Loucy (cell line): ENCODE measurements at regions not wholly inside any gene's neighbourhood (a gene's known extent, or its start where the extent isn't known, plus 50 kb on each side); places are given as distances from the start of the nearest gene placed in this dataset.

Source experiments
- H2AFZ ChIP-seq: fragments of 200-600 bp; sonication (generic); 2 replicates; pipeline ENCODE4 v1.6.0; 2016; ENCODE audit warnings: antibody characterized with exemption, mild to moderate bottlenecking, low read length, moderate library complexity
- H3F3A ChIP-seq: fragments of 200-600 bp; 2 replicates; pipeline ENCODE4 v1.6.0; 2016; ENCODE audit warnings: antibody characterized with exemption, low read depth, mild to moderate bottlenecking
- H3K27me3 ChIP-seq: fragments of 200-600 bp; sonication (generic); 2 replicates; pipeline ENCODE4 v1.6.1; 2014; ENCODE audit warnings: low read length, mild to moderate bottlenecking; ENCODE audit not compliant: insufficient read depth, poor library complexity, severe bottlenecking
- H3K36me3 ChIP-seq: fragments of 200-600 bp; sonication (generic); 2 replicates; pipeline ENCODE4 v1.6.1; 2016; ENCODE audit warnings: low read length; ENCODE audit not compliant: insufficient read depth
- H3K4me1 ChIP-seq: fragments of 200-600 bp; sonication (generic); 2 replicates; pipeline ENCODE4 v1.5.1; 2014; ENCODE audit warnings: low read length, mild to moderate bottlenecking; ENCODE audit not compliant: insufficient read depth, poor library complexity, severe bottlenecking
- H3K4me2 ChIP-seq: fragments of 200-600 bp; sonication (generic); 2 replicates; pipeline ENCODE4 v1.6.0; 2014; ENCODE audit warnings: antibody characterized with exemption, low read length, low read depth, mild to moderate bottlenecking; ENCODE audit not compliant: poor library complexity, severe bottlenecking
- H3K4me3 ChIP-seq: fragments of 200-600 bp; sonication (generic); 2 replicates; pipeline ENCODE4 v1.5.1; 2014; ENCODE audit warnings: low read length, mild to moderate bottlenecking, mixed read lengths; ENCODE audit not compliant: poor library complexity, severe bottlenecking
- H3K79me2 ChIP-seq: fragments of 200-600 bp; sonication (generic); 2 replicates; pipeline ENCODE4 v1.6.1; 2014; ENCODE audit warnings: low read length; ENCODE audit not compliant: insufficient read depth
- H3K9ac ChIP-seq: fragments of 200-600 bp; sonication (generic); 2 replicates; pipeline ENCODE4 v1.6.0; 2014; ENCODE audit warnings: mild to moderate bottlenecking, low read depth, low read length, moderate library complexity; ENCODE audit not compliant: poor library complexity, severe bottlenecking
- H3K9me2 ChIP-seq: fragments of 200-600 bp; sonication (generic); replicated peaks from 2 replicates; pipeline ENCODE4 v1.6.1; 2016; ENCODE audit warnings: low read depth, low read length, mixed read lengths
- H3K9me3 ChIP-seq: fragments of 200-600 bp; sonication (generic); 2 replicates; pipeline ENCODE4 v1.6.1; 2014; ENCODE audit warnings: mild to moderate bottlenecking, antibody characterized with exemption, low read length, low read depth; ENCODE audit not compliant: insufficient read depth
- H4K20me1 ChIP-seq: fragments of 200-600 bp; sonication (generic); 2 replicates; pipeline ENCODE4 v1.6.0; 2014; ENCODE audit warnings: antibody characterized with exemption, low read length, mild to moderate bottlenecking; ENCODE audit not compliant: insufficient read depth, poor library complexity, severe bottlenecking
- EZH2phosphoT487 ChIP-seq: fragments of 200-600 bp; IDR thresholded peaks from 2 replicates; pipeline ENCODE4 v1.6.1; 2018; ENCODE audit warnings: antibody characterized with exemption, mild to moderate bottlenecking, moderate library complexity, borderline replicate concordance
- TF ChIP-seq, protein P1 (sequence below): fragments of 200-600 bp; sonication (generic); conservative IDR thresholded peaks from 2 replicates; pipeline ENCODE4 v1.5.1; 2014; ENCODE audit warnings: mild to moderate bottlenecking, antibody characterized with exemption, low read length

DNA sequence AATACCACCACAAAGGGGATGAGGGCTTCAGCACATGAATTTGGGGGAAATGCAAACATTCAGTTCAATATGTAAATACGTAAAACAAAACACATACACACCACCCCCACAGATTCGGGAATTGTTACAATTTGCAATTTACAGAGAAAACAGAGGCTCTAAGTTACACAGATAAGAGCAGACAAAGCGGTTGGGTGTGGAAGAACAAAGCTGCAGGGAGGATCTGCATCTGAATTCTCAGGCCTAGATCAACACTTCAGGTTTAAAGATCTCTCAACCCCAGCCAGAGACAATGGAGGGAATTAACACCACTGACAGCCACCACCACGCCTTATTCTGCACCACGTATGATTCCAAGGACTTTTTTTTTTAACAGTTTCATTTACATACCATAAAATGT is 375.5 kb downstream of the BCL11B start:
- H3K4me2 ChIP-seq, result no peak overlapping the region
- H3K9ac ChIP-seq, result no peak overlapping the region
- H3K4me3 ChIP-seq, result no peak overlapping the region
- H3K9me3 ChIP-seq, result no peaks in the 10 kb centered on the region
- no peaks in the 10 kb centered on the region for H4K20me1 ChIP-seq
- H3K36me3 ChIP-seq, result no peaks in the 10 kb centered on the region
- H3F3A ChIP-seq, result no peaks in the 10 kb centered on the region
- no peaks in the 10 kb centered on the region for H3K9me2 ChIP-seq
- TF ChIP-seq, protein P1, sequence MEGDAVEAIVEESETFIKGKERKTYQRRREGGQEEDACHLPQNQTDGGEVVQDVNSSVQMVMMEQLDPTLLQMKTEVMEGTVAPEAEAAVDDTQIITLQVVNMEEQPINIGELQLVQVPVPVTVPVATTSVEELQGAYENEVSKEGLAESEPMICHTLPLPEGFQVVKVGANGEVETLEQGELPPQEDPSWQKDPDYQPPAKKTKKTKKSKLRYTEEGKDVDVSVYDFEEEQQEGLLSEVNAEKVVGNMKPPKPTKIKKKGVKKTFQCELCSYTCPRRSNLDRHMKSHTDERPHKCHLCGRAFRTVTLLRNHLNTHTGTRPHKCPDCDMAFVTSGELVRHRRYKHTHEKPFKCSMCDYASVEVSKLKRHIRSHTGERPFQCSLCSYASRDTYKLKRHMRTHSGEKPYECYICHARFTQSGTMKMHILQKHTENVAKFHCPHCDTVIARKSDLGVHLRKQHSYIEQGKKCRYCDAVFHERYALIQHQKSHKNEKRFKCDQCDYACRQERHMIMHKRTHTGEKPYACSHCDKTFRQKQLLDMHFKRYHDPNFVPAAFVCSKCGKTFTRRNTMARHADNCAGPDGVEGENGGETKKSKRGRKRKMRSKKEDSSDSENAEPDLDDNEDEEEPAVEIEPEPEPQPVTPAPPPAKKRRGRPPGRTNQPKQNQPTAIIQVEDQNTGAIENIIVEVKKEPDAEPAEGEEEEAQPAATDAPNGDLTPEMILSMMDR, result no peak
- no peak for TF ChIP-seq EZH2phosphoT487
- no peak overlapping the region for H2AFZ ChIP-seq
- no peaks in the 10 kb centered on the region for H3K4me1 ChIP-seq
- no peaks in the 10 kb centered on the region for H3K79me2 ChIP-seq
- H3K27me3 ChIP-seq, result no peaks in the 10 kb centered on the region

DNA sequence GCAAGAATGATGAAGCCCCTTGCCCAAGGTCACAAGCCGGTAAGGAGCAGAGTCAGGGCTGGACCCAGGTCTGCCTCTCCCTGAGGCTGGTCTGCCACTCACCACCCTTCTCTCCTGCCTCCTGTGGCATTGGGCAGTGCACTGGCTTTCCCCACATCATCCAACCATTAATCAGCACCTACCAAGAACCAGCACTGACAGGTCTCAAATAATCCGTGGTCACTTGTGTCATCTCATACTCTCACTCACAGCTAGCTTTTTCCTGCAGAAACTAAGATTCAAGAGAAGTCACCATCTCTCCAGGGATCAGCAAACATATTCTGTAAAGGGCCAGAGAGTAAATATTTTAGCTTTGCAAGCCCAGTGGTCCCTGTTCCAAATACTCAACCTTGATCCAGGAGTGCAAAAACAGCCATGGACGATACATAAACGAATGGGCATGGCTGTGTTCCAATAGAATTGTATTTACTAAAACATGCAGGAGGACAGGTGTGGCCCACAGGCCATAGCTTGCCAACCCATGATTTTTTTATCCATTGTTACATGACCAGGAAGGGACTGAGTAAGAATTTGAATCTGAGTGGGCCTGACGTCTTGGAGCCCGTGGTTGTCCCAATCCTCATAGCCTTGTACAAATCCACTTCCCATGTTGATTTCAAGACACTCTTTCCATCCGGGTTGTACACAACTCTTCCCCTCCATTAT is 374.2 kb downstream of the BCL11B start:
- H3K9me3 ChIP-seq, result no peaks in the 10 kb centered on the region
- H4K20me1 ChIP-seq, result no peaks in the 10 kb centered on the region
- TF ChIP-seq, protein P1, result no peak
- TF ChIP-seq EZH2phosphoT487, result no peak
- no peaks in the 10 kb centered on the region for H3K36me3 ChIP-seq
- H3K4me3 ChIP-seq, result no peak overlapping the region
- H2AFZ ChIP-seq, result no peak overlapping the region
- no peak overlapping the region for H3K4me2 ChIP-seq
- H3K27me3 ChIP-seq, result no peaks in the 10 kb centered on the region
- H3K79me2 ChIP-seq, result no peaks in the 10 kb centered on the region
- H3K4me1 ChIP-seq, result no peaks in the 10 kb centered on the region
- H3K9me2 ChIP-seq, result no peaks in the 10 kb centered on the region
- H3F3A ChIP-seq, result no peaks in the 10 kb centered on the region
- no peak overlapping the region for H3K9ac ChIP-seq

DNA sequence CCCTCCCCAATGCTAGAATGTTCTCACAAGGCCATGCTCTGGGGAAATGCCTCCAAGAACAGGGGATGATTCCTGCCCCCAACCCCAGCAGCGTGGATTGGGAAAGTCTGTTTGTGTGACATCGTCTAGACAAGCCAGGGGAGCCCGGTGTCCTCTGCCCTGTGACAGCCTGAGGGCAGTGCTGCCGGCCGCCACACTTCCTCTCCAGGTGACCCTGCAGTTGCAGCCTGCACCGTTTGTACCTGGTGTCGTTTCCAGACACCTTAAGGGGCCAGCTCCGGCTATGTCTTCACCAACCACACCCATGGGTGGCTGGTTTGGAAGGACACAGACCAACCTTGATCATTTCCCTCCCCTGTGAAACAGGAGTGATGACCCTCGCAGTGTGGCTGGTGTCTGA is 372.6 kb downstream of the BCL11B start:
- Histone ChIP-seq H3F3A (no peaks in the 10 kb centered on the region), H3K4me3 (no peak overlapping the region), H3K36me3 (no peaks in the 10 kb centered on the region), H3K79me2 (no peaks in the 10 kb centered on the region), H4K20me1 (no peaks in the 10 kb centered on the region), H3K9me3 (no peaks in the 10 kb centered on the region), H3K9me2 (no peaks in the 10 kb centered on the region), H2AFZ (no peak overlapping the region), H3K27me3 (no peaks in the 10 kb centered on the region), H3K9ac (no peak overlapping the region), H3K4me2 (no peak overlapping the region), H3K4me1 (no peaks in the 10 kb centered on the region)
- TF ChIP-seq EZH2phosphoT487, result no peak
- TF ChIP-seq, protein P1, result no peak
